Stimulated activated naive CD8-positive, alpha-beta T cell treated with anti-CD3 and anti-CD28 coated beads, Interleukin-15, Interleukin-2, amounts not matched to agents 100 ng/mL and 50 ng/mL, for 24 hours (primary cell): ENCODE measurements at regions not wholly inside any gene's neighbourhood (a gene's known extent, or its start where the extent isn't known, plus 50 kb on each side); places are given as distances from the start of the nearest gene placed in this dataset.

Experiments used
- H3K27ac Mint-ChIP-seq: one replicate; pipeline ENCODE4 v1.8.0; 2021; ENCODE audit warnings: mild to moderate bottlenecking, mixed read lengths
- H3K27me3 Mint-ChIP-seq: one replicate; pipeline ENCODE4 v1.8.0; 2021; ENCODE audit warnings: mixed read lengths
- H3K36me3 Mint-ChIP-seq: one replicate; pipeline ENCODE4 v1.8.0; 2021; ENCODE audit warnings: low read depth, mixed read lengths
- H3K4me1 Mint-ChIP-seq: one replicate; pipeline ENCODE4 v1.8.0; 2021; ENCODE audit warnings: low read depth, mixed read lengths
- H3K4me3 Mint-ChIP-seq: one replicate; pipeline ENCODE4 v1.8.0; 2021; ENCODE audit warnings: mild to moderate bottlenecking, mixed read lengths
- H3K9me3 Mint-ChIP-seq: one replicate; pipeline ENCODE4 v1.8.0; 2021; ENCODE audit warnings: mixed read lengths

- H3K27me3 Mint-ChIP-seq = peaks cover 12% of the 10 kb centered on the region
- H3K9me3 Mint-ChIP-seq = no peaks in the 10 kb centered on the region
- H3K4me1 Mint-ChIP-seq = no peaks in the 10 kb centered on the region
- H3K4me3 Mint-ChIP-seq = no peak overlapping the region
- no peak overlapping the region for H3K27ac Mint-ChIP-seq
- H3K36me3 Mint-ChIP-seq = no peaks in the 10 kb centered on the region
Observed at GRCh38 chr1:38451541-38451993, 405.0 kb upstream of the POU3F1 start.

- peaks cover 34% of the 10 kb centered on the region for H3K27me3 Mint-ChIP-seq
- H3K4me3 Mint-ChIP-seq = no peak overlapping the region
- no peak overlapping the region for H3K27ac Mint-ChIP-seq
- no peaks in the 10 kb centered on the region for H3K9me3 Mint-ChIP-seq
- H3K36me3 Mint-ChIP-seq = no peaks in the 10 kb centered on the region
- no peaks in the 10 kb centered on the region for H3K4me1 Mint-ChIP-seq
Observed at GRCh38 chr1:38448893-38449292, 402.3 kb upstream of the POU3F1 start.

GRCh38 chr1:38446936-38447335 lies 400.3 kb upstream of the POU3F1 start:
- H3K27me3 Mint-ChIP-seq = peaks cover 33% of the 10 kb centered on the region
- no peaks in the 10 kb centered on the region for H3K9me3 Mint-ChIP-seq
- H3K4me1 Mint-ChIP-seq = no peaks in the 10 kb centered on the region
- H3K27ac Mint-ChIP-seq = no peak overlapping the region
- no peaks in the 10 kb centered on the region for H3K36me3 Mint-ChIP-seq
- no peak overlapping the region for H3K4me3 Mint-ChIP-seq

DNA sequence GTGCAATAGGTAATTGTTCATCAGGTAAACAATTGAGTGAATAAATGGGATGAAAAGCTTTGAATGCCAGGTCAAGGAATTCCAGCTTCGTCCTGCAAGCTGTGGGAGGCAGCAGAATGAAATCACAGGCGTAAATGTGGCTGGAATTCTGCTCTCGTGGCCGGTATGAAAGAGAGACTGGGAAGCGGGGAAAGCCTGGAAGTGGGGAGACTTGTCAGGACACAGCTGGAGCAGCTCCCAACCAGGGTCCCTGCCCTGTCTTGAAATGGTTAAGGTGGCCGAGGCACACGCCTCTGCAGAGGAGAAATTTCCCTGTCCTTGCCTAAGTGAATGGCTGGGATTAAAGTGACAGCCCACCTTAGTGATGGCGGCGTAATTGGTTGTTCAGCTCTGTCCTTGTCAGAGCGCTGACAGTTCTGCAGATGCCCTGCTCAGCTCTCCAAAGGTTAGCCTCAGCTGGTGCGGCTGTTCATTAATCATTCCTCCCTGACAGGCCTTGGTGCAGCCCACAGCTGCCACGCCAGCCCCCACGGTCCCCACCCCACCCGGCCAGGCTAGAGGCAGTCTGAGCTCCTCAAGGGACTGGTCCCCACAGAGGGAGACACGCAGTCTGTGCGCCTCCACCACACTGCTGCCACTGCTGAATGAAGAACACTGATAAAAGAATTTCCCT lies 398.3 kb upstream of the POU3F1 start:
- H3K36me3 Mint-ChIP-seq = no peaks in the 10 kb centered on the region

DNA sequence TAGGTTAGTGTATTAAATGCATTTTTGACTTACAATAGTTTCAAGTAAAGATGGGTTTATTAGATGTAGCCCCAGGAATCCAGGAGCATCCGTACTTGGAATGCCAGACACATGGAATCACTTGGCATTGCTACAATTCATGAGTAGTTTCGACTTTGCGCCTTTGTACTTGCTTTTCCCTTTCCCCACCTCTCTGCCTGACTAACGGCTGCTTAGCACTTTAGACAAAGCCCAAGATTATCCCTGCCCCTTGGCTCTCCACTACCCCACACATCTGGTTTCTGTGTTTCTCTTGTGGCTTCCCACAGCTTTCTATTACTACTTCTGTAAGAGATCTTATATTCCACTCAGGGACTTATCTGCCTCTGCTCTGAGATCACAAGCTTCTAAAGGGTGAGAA lies 397.7 kb upstream of the POU3F1 start:
- Mint-ChIP-seq H3K4me3 (no peak overlapping the region), H3K36me3 (no peaks in the 10 kb centered on the region), H3K27me3 (peaks cover 45% of the 10 kb centered on the region), H3K4me1 (no peaks in the 10 kb centered on the region), H3K27ac (no peak overlapping the region), H3K9me3 (peaks cover 7% of the 10 kb centered on the region)

More for the DNA sequence above, 398.3 kb upstream of the POU3F1 start:
- peaks cover 7% of the 10 kb centered on the region for H3K9me3 Mint-ChIP-seq
- no peak overlapping the region for H3K4me3 Mint-ChIP-seq
- H3K4me1 Mint-ChIP-seq = no peaks in the 10 kb centered on the region
- H3K27me3 Mint-ChIP-seq = peaks cover 44% of the 10 kb centered on the region
- no peak overlapping the region for H3K27ac Mint-ChIP-seq

GRCh38 chr1:38440402-38440801 lies 393.8 kb upstream of the POU3F1 start:
- Mint-ChIP-seq H3K4me1 (no peaks in the 10 kb centered on the region), H3K27me3 (peaks cover 43% of the 10 kb centered on the region), H3K4me3 (no peak overlapping the region), H3K36me3 (no peaks in the 10 kb centered on the region), H3K27ac (no peak overlapping the region), H3K9me3 (peaks cover 7% of the 10 kb centered on the region)

DNA sequence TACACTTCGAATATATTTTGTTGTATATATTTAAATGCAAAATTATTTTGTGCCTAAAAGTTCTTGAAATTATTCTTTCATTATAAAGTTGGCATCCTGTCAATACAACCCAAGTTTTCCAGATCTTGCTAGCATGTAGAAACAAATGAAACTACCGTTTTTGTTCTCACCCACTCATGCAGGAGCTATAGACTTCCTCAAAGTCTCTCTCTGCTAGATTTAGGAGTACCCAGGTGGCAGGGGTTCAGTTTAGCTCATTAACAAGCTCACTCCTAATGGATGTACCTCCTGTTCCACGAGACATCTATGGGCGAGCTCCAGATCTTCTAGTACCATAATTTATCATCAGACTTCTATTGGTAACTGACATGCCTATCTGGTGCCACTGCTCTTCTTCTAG lies 390.2 kb upstream of the POU3F1 start:
- no peak overlapping the region for H3K27ac Mint-ChIP-seq
- H3K4me3 Mint-ChIP-seq = no peak overlapping the region
- no peaks in the 10 kb centered on the region for H3K4me1 Mint-ChIP-seq

GRCh38 chr1:38436006-38436405 lies 389.4 kb upstream of the POU3F1 start:
- Mint-ChIP-seq H3K27me3 (peaks cover 30% of the 10 kb centered on the region), H3K27ac (no peak overlapping the region), H3K36me3 (no peaks in the 10 kb centered on the region), H3K9me3 (peaks cover 7% of the 10 kb centered on the region), H3K4me1 (no peaks in the 10 kb centered on the region), H3K4me3 (no peak overlapping the region)

More for the DNA sequence above, 390.2 kb upstream of the POU3F1 start:
- no peaks in the 10 kb centered on the region for H3K36me3 Mint-ChIP-seq
- H3K9me3 Mint-ChIP-seq = peaks cover 7% of the 10 kb centered on the region
- H3K27me3 Mint-ChIP-seq = peaks cover 28% of the 10 kb centered on the region

DNA sequence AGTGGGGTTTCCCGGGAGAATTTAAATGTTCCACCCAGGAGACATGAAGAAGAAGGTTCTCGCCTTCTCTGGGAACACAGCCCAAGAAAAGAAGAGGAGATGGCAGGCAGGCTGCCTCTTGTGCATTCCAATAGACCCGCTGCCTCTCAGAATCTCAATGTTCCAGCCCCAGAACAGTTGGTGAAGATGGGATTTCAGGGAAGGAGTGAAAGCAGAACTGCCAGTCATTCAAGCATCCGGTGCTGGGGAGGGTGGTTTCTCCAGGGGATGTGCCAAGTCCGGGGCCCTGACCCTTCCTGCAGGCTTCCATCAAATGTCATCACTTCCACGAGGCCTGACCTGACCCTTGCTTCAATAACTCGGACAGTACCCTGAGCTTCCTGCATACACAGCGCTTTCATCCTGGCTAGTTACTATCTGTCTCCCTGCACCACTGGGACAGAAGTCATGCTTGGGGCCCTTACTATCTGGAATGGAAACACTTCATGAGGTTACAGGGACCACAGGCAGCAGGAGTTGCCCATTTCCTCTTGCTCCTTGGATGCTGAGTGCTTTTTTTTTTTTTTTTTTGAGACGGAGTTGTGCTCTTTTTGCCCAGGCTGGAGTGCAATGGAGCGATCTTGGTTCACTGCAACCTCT lies 386.6 kb upstream of the POU3F1 start:
- no peak overlapping the region for H3K27ac Mint-ChIP-seq
- no peaks in the 10 kb centered on the region for H3K4me1 Mint-ChIP-seq
- no peaks in the 10 kb centered on the region for H3K36me3 Mint-ChIP-seq
- no peak overlapping the region for H3K4me3 Mint-ChIP-seq
- peaks cover 19% of the 10 kb centered on the region for H3K27me3 Mint-ChIP-seq
- H3K9me3 Mint-ChIP-seq = no peaks in the 10 kb centered on the region

- Mint-ChIP-seq H3K27me3 (peaks cover 13% of the 10 kb centered on the region), H3K4me3 (no peak overlapping the region), H3K4me1 (no peaks in the 10 kb centered on the region), H3K27ac (no peak overlapping the region), H3K9me3 (no peaks in the 10 kb centered on the region), H3K36me3 (no peaks in the 10 kb centered on the region)
Observed at GRCh38 chr1:38431535-38432376, 385.2 kb upstream of the POU3F1 start.

DNA sequence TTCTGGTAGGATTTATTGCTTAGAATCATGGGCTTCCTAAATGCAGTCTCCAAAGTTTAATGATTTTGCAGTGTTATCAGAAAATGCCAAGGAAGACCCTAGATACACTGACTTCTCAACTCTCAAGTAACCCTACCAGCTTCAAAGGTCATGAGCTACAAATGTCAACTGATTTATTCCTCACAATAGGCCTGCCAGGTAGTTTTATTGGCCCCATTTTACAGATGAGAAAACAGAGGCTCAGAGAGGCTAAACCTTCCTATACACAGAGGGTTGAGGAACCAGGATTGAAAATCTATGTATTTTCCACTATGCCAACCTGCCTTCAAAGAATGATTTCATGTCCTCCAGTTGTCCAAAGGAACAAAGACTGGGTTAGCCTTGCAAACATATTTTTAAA lies 384.4 kb upstream of the POU3F1 start:
- Mint-ChIP-seq H3K27ac (no peak overlapping the region), H3K4me1 (no peaks in the 10 kb centered on the region), H3K4me3 (no peak overlapping the region), H3K27me3 (peaks cover 21% of the 10 kb centered on the region), H3K9me3 (no peaks in the 10 kb centered on the region), H3K36me3 (no peaks in the 10 kb centered on the region)

DNA sequence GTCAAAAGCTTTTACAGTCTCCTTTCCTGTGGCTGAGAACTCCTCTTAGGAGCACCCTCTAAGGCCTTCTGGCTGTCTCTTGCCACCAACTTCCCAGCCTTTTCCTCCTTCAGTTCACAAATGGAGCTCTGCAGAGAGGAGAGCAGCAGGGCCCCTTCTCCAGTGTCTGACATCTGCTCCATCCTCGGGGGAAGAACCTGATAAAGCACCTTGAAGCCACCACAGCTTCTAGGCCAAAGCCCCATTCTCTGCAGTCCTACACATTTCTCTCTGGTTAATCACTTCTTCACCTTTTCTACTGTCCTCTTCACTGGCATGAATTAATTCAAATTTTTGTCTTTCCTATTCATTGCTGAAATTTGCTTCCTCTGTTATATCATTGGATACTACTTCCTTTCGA lies 378.1 kb upstream of the POU3F1 start:
- Mint-ChIP-seq H3K4me3 (no peak overlapping the region), H3K27me3 (peaks cover 31% of the 10 kb centered on the region), H3K36me3 (no peaks in the 10 kb centered on the region), H3K4me1 (no peaks in the 10 kb centered on the region), H3K27ac (no peak overlapping the region), H3K9me3 (peaks cover 7% of the 10 kb centered on the region)

- Mint-ChIP-seq H3K4me3 (no peak overlapping the region), H3K36me3 (no peaks in the 10 kb centered on the region), H3K27ac (no peak overlapping the region), H3K9me3 (peaks cover 7% of the 10 kb centered on the region), H3K4me1 (no peaks in the 10 kb centered on the region), H3K27me3 (peaks cover 31% of the 10 kb centered on the region)
Observed at GRCh38 chr1:38420666-38421065, 374.1 kb upstream of the POU3F1 start.

- H3K4me3 Mint-ChIP-seq = no peak overlapping the region
- H3K27ac Mint-ChIP-seq = no peak overlapping the region
- H3K27me3 Mint-ChIP-seq = peaks cover 28% of the 10 kb centered on the region
- no peaks in the 10 kb centered on the region for H3K36me3 Mint-ChIP-seq
- no peaks in the 10 kb centered on the region for H3K4me1 Mint-ChIP-seq
- peaks cover 12% of the 10 kb centered on the region for H3K9me3 Mint-ChIP-seq
Observed at GRCh38 chr1:38418195-38419030, 371.8 kb upstream of the POU3F1 start.
